ENCODE measurements at regions not wholly inside any gene's neighbourhood (a gene's known extent, or its start where the extent isn't known, plus 50 kb on each side); places are given as distances from the start of the nearest gene placed in this dataset.

- no peak overlapping the region for H3K27ac Mint-ChIP-seq
- no peaks in the 10 kb centered on the region for H3K79me2 ChIP-seq (replicated peaks; ENCODE audit: insufficient read depth)
- H3K4me1 ChIP-seq (ENCODE audit: insufficient read depth), result no peaks in the 10 kb centered on the region
- H3K9me2 ChIP-seq (ENCODE audit: insufficient read depth), result peaks cover 2% of the 10 kb centered on the region
- no peak overlapping the region for H3K4me3 Mint-ChIP-seq
- DNase-seq (ENCODE audit: low spot score), result no peak
- no peaks in the 10 kb centered on the region for H3K36me3 Mint-ChIP-seq (ENCODE audit: low read depth)
- no peak overlapping the region for H3K4me2 ChIP-seq
- no peak overlapping the region for H3K27ac ChIP-seq (ENCODE audit: low read depth)
- H4K20me1 ChIP-seq (replicated peaks; ENCODE audit: insufficient read depth), result no peaks in the 10 kb centered on the region
- ATAC-seq, result no peak
- H3K36me3 ChIP-seq (ENCODE audit: insufficient read depth), result no peaks in the 10 kb centered on the region
- H3K27me3 Mint-ChIP-seq (ENCODE audit: insufficient read depth, low read depth, poor library complexity), result peaks cover 4% of the 10 kb centered on the region
- TF ChIP-seq JUNB (IDR thresholded peaks at IDR 0.05; ENCODE audit: unreplicated experiment), result no peak
- TF ChIP-seq ZNF114 (CRISPR knock-in tag; IDR thresholded peaks at IDR 0.05), result no peak
- no peak for TF ChIP-seq CREB1 (CRISPR knock-in tag; IDR thresholded peaks at IDR 0.05; ENCODE audit: low read depth)
- TF ChIP-seq ZNF462 (CRISPR knock-in tag; IDR thresholded peaks at IDR 0.05), result no peak
- TF ChIP-seq POLR2AphosphoS5 (IDR thresholded peaks at IDR 0.05; ENCODE audit: low read depth), result no peak
- no peak for TF ChIP-seq CTCF (conservative IDR thresholded peaks at IDR 0.05; ENCODE audit: low read depth in 2 of 2)
- TF ChIP-seq NANOG (IDR thresholded peaks at IDR 0.05; ENCODE audit: borderline replicate concordance), result no peak
- no peak for TF ChIP-seq ETS1 (IDR thresholded peaks at IDR 0.05)
- no peak for TF ChIP-seq STAT1 (IDR thresholded peaks at IDR 0.05; ENCODE audit: unreplicated experiment)
- TF ChIP-seq REST (IDR thresholded peaks at IDR 0.05; ENCODE audit: unreplicated experiment), result no peak
- TF ChIP-seq EZH2phosphoT487 (IDR thresholded peaks at IDR 0.05; ENCODE audit: unreplicated experiment), result no peak
- TF ChIP-seq ZNF331 (CRISPR knock-in tag; IDR thresholded peaks at IDR 0.05; ENCODE audit: low read depth), result no peak
- TF ChIP-seq EZH2 (IDR thresholded peaks at IDR 0.05; ENCODE audit: low read depth, unreplicated experiment), result no peak
- H2AFZ ChIP-seq, result no peak overlapping the region
- no peaks in the 10 kb centered on the region for H3K27me3 ChIP-seq (ENCODE audit: insufficient read depth)
- no peak overlapping the region for H3K4me3 ChIP-seq
- H3F3A ChIP-seq (replicated peaks; ENCODE audit: low read depth), result no peaks in the 10 kb centered on the region
- no peaks in the 10 kb centered on the region; the same call in 2 of the 3 replicates for H3K9me3 Mint-ChIP-seq
- H3K4me1 Mint-ChIP-seq, result no peaks in the 10 kb centered on the region
These were observed 226.8 kb downstream of the XPNPEP1 start for GRCh38 chr10:109696462-109696861.

All from GM23338 (cell line).